HL-60 (cell line): ENCODE measurements at regions not wholly inside any gene's neighbourhood (a gene's known extent, or its start where the extent isn't known, plus 50 kb on each side); places are given as distances from the start of the nearest gene placed in this dataset.
"Not testable (repeated sequence)": the region's sequence is repeated elsewhere in the genome, so short reads cannot be mapped to it uniquely, and the experiment has no call there.

Experiments
- CTCF ChIP-seq: IDR thresholded peaks from one replicate; pipeline ENCODE4 v1.5.1; 2011; ENCODE audit warnings: low read length, control low read depth, inconsistent platforms; ENCODE audit not compliant: insufficient read depth
- GABPA ChIP-seq: IDR thresholded peaks from 2 replicates; pipeline ENCODE4 v1.6.1; 2012; ENCODE audit warnings: low read depth
- POLR2AphosphoS5 ChIP-seq: IDR thresholded peaks from 2 replicates; pipeline ENCODE4 v1.6.1; 2012; ENCODE audit warnings: low read depth
- REST ChIP-seq: IDR thresholded peaks from 2 replicates; pipeline ENCODE4 v1.6.1; 2012; ENCODE audit warnings: low read depth; ENCODE audit not compliant: insufficient replicate concordance
- SPI1 ChIP-seq: IDR thresholded peaks from 2 replicates; pipeline ENCODE4 v1.6.1; 2012; ENCODE audit warnings: low read depth, mild to moderate bottlenecking, borderline replicate concordance

DNA sequence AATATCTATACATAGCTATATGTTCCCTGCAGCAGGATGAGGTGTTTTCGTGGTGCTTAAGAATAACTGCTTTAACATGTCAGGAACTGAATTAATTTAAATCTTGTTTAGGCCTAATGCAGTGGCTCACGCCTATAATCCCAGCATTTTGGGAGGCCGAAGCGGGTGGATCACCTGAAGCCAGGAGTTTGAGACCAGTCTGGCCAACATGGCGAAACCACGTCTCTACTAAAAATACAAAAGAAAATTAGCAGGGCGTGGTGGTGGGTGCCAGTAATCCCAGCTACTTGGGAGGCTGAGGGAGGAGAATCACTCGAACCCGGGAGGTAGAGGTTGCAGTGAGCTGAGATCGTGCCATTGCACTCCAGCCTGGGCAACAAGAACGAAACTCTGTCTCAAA, 717.8 kb upstream of the EPHA7 start:
- TF ChIP-seq CTCF, POLR2AphosphoS5, REST, SPI1, GABPA: not testable (repeated sequence)
